ENCODE measurements at regions not wholly inside any gene's neighbourhood (a gene's known extent, or its start where the extent isn't known, plus 50 kb on each side); places are given as distances from the start of the nearest gene placed in this dataset.

DNA sequence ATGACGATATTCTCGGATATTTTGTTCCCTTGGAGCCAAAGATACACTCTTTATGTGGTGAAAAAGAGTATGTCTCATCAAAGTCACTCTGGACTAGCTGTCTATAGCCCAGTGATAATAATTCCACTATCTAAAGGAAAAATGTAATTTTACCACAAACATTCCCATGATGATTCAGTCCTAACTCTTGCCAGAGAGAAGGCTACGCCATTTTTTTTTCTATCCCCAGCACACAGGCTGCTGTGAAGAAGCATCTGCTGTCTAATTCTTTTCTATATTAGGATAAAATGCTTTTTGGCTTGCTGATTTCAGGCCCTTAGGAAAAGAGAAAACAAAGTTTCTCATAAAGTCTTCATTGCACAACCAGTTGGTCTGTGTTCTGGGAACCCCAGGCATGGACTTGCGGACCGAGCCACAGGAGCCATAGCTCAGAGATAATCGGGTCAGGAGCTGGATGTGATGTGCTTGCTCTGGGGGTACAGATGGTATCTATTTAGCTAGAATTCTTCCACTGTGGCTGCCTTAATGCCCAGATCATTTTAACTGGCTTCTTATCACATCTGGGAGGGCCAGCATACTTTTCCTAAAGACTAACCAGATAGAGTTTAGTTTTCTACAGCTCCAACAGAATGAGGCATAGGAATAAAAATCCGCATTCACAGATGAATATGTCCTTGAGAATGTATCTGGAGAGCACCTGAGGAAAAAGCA lies 683.7 kb upstream of the ID4 start:
- H3K27me3 ChIP-seq (ENCODE audit: control insufficient read depth, insufficient read depth, low read length): no peaks in the 10 kb centered on the region
- no peaks in the 10 kb centered on the region for H3K4me1 ChIP-seq (ENCODE audit: control insufficient read depth, insufficient read depth, low read length)
- no peak overlapping the region for H3K4me3 ChIP-seq (ENCODE audit: low read length)
- H3K9me3 ChIP-seq (ENCODE audit: control insufficient read depth, low read length): no peaks in the 10 kb centered on the region
- H3K9ac ChIP-seq (ENCODE audit: low read length): no peak overlapping the region
- H3K36me3 ChIP-seq (ENCODE audit: control insufficient read depth, insufficient read depth, low read length): no peaks in the 10 kb centered on the region

DNA sequence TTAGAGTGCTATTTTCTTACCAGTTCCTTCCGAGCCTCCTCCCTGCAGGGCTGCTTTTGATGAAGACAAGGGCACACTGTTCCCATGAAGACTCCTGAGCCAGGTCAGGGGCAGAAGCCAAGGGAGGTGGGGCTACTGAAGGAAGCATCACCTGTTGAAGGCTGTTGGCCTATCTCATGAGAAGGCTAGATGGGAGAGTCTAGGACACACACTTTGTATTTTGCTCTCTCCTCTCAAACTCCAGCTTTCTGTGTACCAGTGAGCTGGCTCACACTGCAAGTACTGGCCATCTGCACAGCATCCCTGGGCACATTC lies 683.2 kb upstream of the ID4 start:
- H3K9me3 ChIP-seq (ENCODE audit: control insufficient read depth, low read length): no peaks in the 10 kb centered on the region
- no peak overlapping the region for H3K9ac ChIP-seq (ENCODE audit: low read length)
- H3K36me3 ChIP-seq (ENCODE audit: control insufficient read depth, insufficient read depth, low read length): no peaks in the 10 kb centered on the region
- no peak overlapping the region for H3K4me3 ChIP-seq (ENCODE audit: low read length)
- no peaks in the 10 kb centered on the region for H3K4me1 ChIP-seq (ENCODE audit: control insufficient read depth, insufficient read depth, low read length)
- H3K27me3 ChIP-seq (ENCODE audit: control insufficient read depth, insufficient read depth, low read length): no peaks in the 10 kb centered on the region

DNA sequence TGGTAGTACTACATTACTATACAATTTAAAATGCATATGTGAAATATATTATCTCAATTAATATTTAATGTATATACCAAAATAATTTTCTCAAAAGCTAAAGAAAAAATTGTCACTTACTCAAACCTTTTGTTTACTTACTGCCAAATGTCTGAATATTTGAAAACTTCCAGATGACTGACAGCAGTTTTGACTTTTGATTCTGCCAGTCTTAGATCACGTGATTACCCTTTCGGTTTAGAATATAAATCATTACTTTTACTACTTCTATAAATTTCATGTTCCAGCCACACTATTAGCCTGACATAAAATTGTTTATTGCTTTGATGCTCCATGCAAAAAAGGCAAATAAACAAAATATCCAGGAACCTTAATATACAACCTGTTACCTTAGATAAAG lies 680.7 kb upstream of the ID4 start:
- H3K4me3 ChIP-seq (ENCODE audit: low read length): no peak overlapping the region
- H3K4me1 ChIP-seq (ENCODE audit: control insufficient read depth, insufficient read depth, low read length): no peaks in the 10 kb centered on the region
- no peaks in the 10 kb centered on the region for H3K9me3 ChIP-seq (ENCODE audit: control insufficient read depth, low read length)
- no peak overlapping the region for H3K9ac ChIP-seq (ENCODE audit: low read length)
- H3K27me3 ChIP-seq (ENCODE audit: control insufficient read depth, insufficient read depth, low read length): no peaks in the 10 kb centered on the region
- H3K36me3 ChIP-seq (ENCODE audit: control insufficient read depth, insufficient read depth, low read length): no peaks in the 10 kb centered on the region

DNA sequence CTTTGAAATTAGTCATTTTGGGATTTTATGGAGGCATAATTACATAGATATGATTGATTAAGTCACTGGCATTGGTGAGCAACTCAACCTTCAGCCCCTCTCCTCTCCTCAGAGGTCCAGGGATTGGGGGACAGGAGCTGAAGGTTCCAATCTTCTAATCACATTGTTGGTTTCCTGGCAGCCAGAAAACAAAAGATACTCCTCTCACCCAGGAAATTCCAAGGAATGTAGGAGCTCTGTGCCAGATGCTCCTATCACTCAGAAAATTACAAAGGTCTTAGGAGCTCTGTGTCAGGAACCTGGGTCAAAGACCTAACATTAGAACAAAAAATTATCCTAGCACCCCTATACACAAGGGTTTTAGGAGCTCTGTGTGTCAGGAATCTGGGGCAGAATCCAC lies 679.7 kb upstream of the ID4 start:
- Histone ChIP-seq H3K4me1 (ENCODE audit: control insufficient read depth, insufficient read depth, low read length) (no peaks in the 10 kb centered on the region), H3K9ac (ENCODE audit: low read length) (no peak overlapping the region), H3K4me3 (ENCODE audit: low read length) (no peak overlapping the region), H3K9me3 (ENCODE audit: control insufficient read depth, low read length) (no peaks in the 10 kb centered on the region), H3K27me3 (ENCODE audit: control insufficient read depth, insufficient read depth, low read length) (no peaks in the 10 kb centered on the region), H3K36me3 (ENCODE audit: control insufficient read depth, insufficient read depth, low read length) (no peaks in the 10 kb centered on the region)

DNA sequence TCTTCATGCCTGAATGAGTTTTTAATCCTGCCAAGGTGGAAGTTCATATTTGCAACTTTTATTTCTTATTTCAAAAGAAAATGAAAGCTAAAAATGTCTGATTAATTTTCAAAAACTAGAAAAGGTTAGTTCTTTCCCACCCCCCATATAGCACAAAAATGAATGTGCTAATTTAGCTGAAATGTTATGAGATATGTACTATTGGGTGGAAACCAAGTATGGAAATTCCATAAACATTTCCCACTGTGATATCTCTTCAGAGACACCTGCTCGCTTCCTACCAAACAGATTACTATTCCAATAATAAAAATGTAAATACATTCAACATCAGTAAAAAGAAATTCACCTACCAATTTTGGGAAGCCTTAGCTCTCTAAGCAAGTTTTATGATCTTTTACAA lies 678.6 kb upstream of the ID4 start:
- no peak overlapping the region for H3K4me3 ChIP-seq (ENCODE audit: low read length)
- no peaks in the 10 kb centered on the region for H3K36me3 ChIP-seq (ENCODE audit: control insufficient read depth, insufficient read depth, low read length)
- H3K9me3 ChIP-seq (ENCODE audit: control insufficient read depth, low read length): no peaks in the 10 kb centered on the region
- no peaks in the 10 kb centered on the region for H3K4me1 ChIP-seq (ENCODE audit: control insufficient read depth, insufficient read depth, low read length)
- H3K27me3 ChIP-seq (ENCODE audit: control insufficient read depth, insufficient read depth, low read length): no peaks in the 10 kb centered on the region
- no peak overlapping the region for H3K9ac ChIP-seq (ENCODE audit: low read length)

DNA sequence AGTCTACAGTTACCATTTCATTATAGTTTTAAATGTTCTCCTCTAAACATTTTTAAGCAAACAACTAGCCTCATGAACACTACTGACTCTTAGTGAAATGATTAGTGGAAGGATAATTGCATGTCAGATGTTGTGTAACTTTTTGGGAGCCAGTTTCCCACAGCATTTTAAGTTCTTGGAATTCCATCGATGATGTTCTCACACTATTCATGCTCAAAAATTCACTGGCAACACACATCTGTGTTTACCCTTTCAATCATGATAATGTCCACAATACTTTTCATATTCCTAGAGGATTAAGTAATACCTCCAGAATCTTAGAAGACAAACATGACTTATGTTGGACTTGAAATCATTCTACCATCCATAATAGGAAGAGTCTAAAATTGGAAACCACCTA lies 678.1 kb upstream of the ID4 start:
- Histone ChIP-seq H3K4me3 (ENCODE audit: low read length) (no peak overlapping the region), H3K36me3 (ENCODE audit: control insufficient read depth, insufficient read depth, low read length) (no peaks in the 10 kb centered on the region), H3K27me3 (ENCODE audit: control insufficient read depth, insufficient read depth, low read length) (no peaks in the 10 kb centered on the region), H3K9me3 (ENCODE audit: control insufficient read depth, low read length) (no peaks in the 10 kb centered on the region), H3K4me1 (ENCODE audit: control insufficient read depth, insufficient read depth, low read length) (no peaks in the 10 kb centered on the region), H3K9ac (ENCODE audit: low read length) (no peak overlapping the region)

DNA sequence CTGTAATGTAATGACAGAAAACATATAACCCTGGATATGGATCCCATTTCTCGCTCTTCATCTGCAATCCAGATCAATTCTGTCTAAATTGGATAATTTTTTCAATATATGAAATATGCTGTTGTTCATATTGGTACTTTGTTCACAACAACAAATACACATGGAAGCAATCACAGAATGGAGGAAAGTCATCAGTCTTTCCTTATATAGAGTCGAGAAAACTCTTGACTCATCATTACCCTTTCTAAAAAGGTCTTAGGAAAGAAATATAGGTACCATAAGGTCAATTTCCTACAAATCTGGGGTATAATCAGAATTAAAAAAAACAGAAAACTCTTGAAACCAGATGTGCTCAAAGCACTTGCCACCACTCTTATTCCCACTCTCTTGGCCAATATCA lies 677.6 kb upstream of the ID4 start:
- Histone ChIP-seq H3K4me1 (ENCODE audit: control insufficient read depth, insufficient read depth, low read length) (no peaks in the 10 kb centered on the region), H3K27me3 (ENCODE audit: control insufficient read depth, insufficient read depth, low read length) (no peaks in the 10 kb centered on the region), H3K36me3 (ENCODE audit: control insufficient read depth, insufficient read depth, low read length) (no peaks in the 10 kb centered on the region), H3K9me3 (ENCODE audit: control insufficient read depth, low read length) (no peaks in the 10 kb centered on the region), H3K9ac (ENCODE audit: low read length) (no peak overlapping the region), H3K4me3 (ENCODE audit: low read length) (no peak overlapping the region)

DNA sequence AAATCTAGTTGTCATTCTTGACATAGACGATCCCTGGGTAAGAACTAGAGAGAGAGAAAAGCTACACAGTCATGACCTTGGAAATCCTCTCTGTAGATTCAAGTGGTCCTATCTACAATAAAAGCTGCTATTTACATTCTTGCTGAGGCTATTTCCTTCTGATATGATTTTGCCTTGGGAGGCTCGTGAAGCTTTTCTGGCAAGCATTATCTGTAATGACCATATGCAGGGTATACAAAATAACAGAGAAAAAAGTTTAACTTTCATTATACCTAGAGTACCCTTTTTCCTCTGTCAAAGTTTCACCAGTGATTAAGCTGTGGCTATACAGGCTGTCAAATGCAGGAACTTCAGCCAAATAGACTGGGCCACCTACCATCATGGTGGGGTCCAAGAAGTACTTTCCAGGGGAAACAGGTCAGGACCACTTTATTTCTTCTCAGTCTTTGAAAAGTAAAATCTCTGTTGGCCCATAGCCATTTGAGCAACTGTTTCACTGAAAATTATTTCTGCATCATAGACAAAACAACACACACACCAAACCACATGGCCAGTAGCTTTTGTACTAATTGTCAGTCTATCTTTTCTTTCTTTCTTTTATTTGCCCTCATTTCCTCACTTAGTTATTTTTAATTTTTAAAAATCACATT lies 677.0 kb upstream of the ID4 start:
- no peaks in the 10 kb centered on the region for H3K36me3 ChIP-seq (ENCODE audit: control insufficient read depth, insufficient read depth, low read length)
- H3K9me3 ChIP-seq (ENCODE audit: control insufficient read depth, low read length): no peaks in the 10 kb centered on the region
- H3K4me1 ChIP-seq (ENCODE audit: control insufficient read depth, insufficient read depth, low read length): no peaks in the 10 kb centered on the region
- no peaks in the 10 kb centered on the region for H3K27me3 ChIP-seq (ENCODE audit: control insufficient read depth, insufficient read depth, low read length)
- H3K4me3 ChIP-seq (ENCODE audit: low read length): no peak overlapping the region
- no peak overlapping the region for H3K9ac ChIP-seq (ENCODE audit: low read length)

DNA sequence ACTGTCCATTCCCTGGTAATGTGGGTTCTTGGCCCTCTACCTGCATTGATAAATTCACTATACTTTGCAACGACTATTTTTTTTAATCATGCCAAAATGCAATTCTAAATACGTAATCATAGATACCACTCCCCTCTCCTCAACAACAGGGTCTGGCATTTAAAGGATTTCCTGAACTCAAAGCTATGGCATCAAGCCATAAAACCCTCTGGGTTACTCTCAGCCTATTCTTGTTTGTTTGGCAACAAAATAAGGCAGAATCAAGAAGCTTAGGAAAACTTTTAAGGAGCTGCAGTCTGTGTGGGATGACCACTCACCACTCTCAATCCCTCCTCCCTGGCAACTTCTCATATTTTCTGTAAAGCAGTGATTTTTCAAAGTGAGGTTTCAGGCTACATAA lies 669.9 kb upstream of the ID4 start:
- no peak overlapping the region for H3K4me3 ChIP-seq (ENCODE audit: low read length)
- no peaks in the 10 kb centered on the region for H3K27me3 ChIP-seq (ENCODE audit: control insufficient read depth, insufficient read depth, low read length)
- no peaks in the 10 kb centered on the region for H3K4me1 ChIP-seq (ENCODE audit: control insufficient read depth, insufficient read depth, low read length)
- no peaks in the 10 kb centered on the region for H3K36me3 ChIP-seq (ENCODE audit: control insufficient read depth, insufficient read depth, low read length)
- no peak overlapping the region for H3K9ac ChIP-seq (ENCODE audit: low read length)
- no peaks in the 10 kb centered on the region for H3K9me3 ChIP-seq (ENCODE audit: control insufficient read depth, low read length)

DNA sequence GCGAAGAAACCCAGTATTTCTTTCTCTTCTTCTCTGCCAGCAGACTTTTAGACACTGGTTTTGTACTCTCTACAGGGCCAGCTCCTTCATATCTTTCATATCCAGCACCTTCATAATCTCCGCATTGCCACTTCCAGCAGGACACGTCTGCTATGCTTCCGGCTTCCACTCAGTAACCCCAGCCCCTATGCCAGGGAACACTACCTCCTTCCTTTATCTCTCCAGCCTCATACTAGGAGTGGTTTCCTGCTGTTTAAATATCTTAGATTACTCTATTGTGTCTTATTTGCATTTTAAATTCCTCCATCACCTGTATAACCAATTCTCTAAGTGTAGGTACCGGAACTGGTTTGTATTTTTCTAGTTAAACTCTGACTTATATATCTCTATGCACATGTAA lies 667.8 kb upstream of the ID4 start:
- no peaks in the 10 kb centered on the region for H3K27me3 ChIP-seq (ENCODE audit: control insufficient read depth, insufficient read depth, low read length)
- H3K4me3 ChIP-seq (ENCODE audit: low read length): no peak overlapping the region
- H3K4me1 ChIP-seq (ENCODE audit: control insufficient read depth, insufficient read depth, low read length): no peaks in the 10 kb centered on the region
- H3K9me3 ChIP-seq (ENCODE audit: control insufficient read depth, low read length): no peaks in the 10 kb centered on the region
- no peak overlapping the region for H3K9ac ChIP-seq (ENCODE audit: low read length)
- H3K36me3 ChIP-seq (ENCODE audit: control insufficient read depth, insufficient read depth, low read length): no peaks in the 10 kb centered on the region

DNA sequence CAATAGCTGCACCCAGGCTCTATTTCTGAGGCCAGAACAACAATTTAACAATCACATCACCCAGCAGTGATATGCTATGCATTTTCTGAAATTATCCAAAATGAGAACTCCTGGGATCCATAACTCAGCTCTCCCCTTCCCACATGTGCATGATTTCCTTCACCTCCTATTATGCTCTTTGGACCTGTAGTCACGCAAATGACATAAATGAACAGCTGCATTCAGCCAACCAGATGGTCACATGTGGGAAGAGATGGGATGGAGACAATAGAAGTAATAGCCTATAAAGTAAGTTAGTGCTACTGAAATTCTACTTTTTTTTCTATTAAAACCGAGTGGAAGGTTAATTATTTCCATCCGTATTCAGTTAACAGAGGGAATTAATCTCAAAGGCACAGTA lies 662.1 kb upstream of the ID4 start:
- H3K9ac ChIP-seq (ENCODE audit: low read length): no peak overlapping the region
- no peaks in the 10 kb centered on the region for H3K27me3 ChIP-seq (ENCODE audit: control insufficient read depth, insufficient read depth, low read length)
- no peak overlapping the region for H3K4me3 ChIP-seq (ENCODE audit: low read length)
- no peaks in the 10 kb centered on the region for H3K9me3 ChIP-seq (ENCODE audit: control insufficient read depth, low read length)
- no peaks in the 10 kb centered on the region for H3K4me1 ChIP-seq (ENCODE audit: control insufficient read depth, insufficient read depth, low read length)
- no peaks in the 10 kb centered on the region for H3K36me3 ChIP-seq (ENCODE audit: control insufficient read depth, insufficient read depth, low read length)

DNA sequence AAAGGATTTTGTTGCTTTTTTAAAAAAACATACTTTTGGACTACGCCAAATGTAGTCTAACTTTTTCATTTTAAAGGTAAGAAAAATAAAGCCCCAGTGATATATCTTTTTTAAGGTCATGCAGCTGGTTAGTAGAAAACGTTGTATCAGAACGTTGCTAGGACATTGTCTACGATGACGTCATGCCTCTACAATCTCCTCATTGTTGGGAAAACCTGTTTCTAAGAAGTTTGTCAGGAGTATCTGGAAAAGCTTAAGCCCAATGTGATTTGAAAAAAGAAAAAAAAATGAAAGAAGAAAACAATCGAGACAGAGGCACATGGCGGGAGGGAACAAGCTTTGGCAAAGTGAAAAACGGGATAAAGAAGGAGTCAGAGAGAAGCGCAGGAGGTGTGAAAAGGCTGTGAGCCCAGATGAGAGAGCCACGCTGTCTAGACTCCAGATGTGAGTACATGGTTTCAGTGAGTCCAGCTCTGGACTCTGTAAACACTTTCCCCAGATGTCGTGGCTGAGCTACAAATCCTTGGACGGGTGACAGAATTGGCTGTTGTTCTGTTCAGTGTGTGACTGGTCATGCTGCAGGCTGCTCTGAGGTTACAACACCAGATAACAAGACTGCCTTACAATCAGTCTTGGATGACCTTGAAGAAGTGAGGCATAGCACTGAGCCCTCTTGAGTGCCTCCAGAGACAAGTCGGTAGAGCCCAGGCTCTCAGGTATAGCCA lies 656.7 kb upstream of the ID4 start:
- H3K36me3 ChIP-seq (ENCODE audit: control insufficient read depth, insufficient read depth, low read length): no peaks in the 10 kb centered on the region
- H3K27me3 ChIP-seq (ENCODE audit: control insufficient read depth, insufficient read depth, low read length): no peaks in the 10 kb centered on the region
- H3K4me1 ChIP-seq (ENCODE audit: control insufficient read depth, insufficient read depth, low read length): peaks cover 5% of the 10 kb centered on the region
- H3K9me3 ChIP-seq (ENCODE audit: control insufficient read depth, low read length): no peaks in the 10 kb centered on the region
- H3K9ac ChIP-seq (ENCODE audit: low read length): no peak overlapping the region
- H3K4me3 ChIP-seq (ENCODE audit: low read length): no peak overlapping the region

Data from mucosa of stomach (tissue), 1 donor.